ENCODE measurements at regions not wholly inside any gene's neighbourhood (a gene's known extent, or its start where the extent isn't known, plus 50 kb on each side); places are given as distances from the start of the nearest gene placed in this dataset.

DNA sequence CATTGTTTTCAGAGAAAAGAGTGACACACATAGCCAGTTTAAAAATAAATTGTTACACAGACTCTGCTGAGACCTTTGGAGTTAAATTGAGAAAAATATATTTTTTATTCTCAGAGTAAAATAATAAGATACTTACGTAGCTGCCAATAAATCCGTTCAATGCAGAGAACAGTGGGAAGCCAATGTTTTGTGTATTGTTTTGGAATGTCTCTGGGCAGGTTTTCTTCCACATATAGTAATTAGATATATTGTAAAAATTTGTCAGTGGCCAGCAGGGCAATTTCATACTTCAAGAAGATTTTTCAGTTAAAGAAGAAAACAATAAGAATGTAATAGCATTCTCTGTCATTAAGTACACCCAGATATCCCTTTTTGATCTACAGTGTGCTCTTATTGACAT, 999.5 kb upstream of the INTU start:
- ATAC-seq: no peak
- no TSS peak for BruUV-seq (replicated peaks)
- in situ Hi-C loops (cut with HindIII; ENCODE audit: extremely low pct_ligation_motif_present, low pct_unique_long_range_greater_than_20kb) (no loop called here), intact Hi-C loops (cut with micrococcal nuclease; ENCODE audit: unreplicated experiment) (no loop called here)
- no peak for TF ChIP-seq POLR2AphosphoS2 (IDR thresholded peaks at IDR 0.05; ENCODE audit: low read depth, low read length)
- no peak for TF ChIP-seq ZNF382 (CRISPR knock-in tag; IDR thresholded peaks at IDR 0.05; ENCODE audit: borderline replicate concordance)
- no peak for TF ChIP-seq ZNF44 (CRISPR knock-in tag; IDR thresholded peaks at IDR 0.05)
- no peak for TF ChIP-seq CHD4 (IDR thresholded peaks at IDR 0.05; ENCODE audit: borderline replicate concordance, low read length)
- TF ChIP-seq ATAD3A (CRISPR knock-in tag; IDR thresholded peaks at IDR 0.05): no peak
- TF ChIP-seq, protein P1, sequence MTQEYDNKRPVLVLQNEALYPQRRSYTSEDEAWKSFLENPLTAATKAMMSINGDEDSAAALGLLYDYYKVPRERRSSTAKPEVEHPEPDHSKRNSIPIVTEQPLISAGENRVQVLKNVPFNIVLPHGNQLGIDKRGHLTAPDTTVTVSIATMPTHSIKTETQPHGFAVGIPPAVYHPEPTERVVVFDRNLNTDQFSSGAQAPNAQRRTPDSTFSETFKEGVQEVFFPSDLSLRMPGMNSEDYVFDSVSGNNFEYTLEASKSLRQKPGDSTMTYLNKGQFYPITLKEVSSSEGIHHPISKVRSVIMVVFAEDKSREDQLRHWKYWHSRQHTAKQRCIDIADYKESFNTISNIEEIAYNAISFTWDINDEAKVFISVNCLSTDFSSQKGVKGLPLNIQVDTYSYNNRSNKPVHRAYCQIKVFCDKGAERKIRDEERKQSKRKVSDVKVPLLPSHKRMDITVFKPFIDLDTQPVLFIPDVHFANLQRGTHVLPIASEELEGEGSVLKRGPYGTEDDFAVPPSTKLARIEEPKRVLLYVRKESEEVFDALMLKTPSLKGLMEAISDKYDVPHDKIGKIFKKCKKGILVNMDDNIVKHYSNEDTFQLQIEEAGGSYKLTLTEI (CRISPR knock-in tag; conservative IDR thresholded peaks at IDR 0.05): no peak
- no peak for TF ChIP-seq CBFB (CRISPR knock-in tag; IDR thresholded peaks at IDR 0.05)
- TF ChIP-seq HNF4A (CRISPR knock-in tag; IDR thresholded peaks at IDR 0.05): no peak
- TF ChIP-seq ESRRA (CRISPR knock-in tag; IDR thresholded peaks at IDR 0.05; ENCODE audit: low read depth): no peak
- no peak for TF ChIP-seq HDAC1 (CRISPR knock-in tag; IDR thresholded peaks at IDR 0.05)
- no peak for TF ChIP-seq MTA1 (CRISPR knock-in tag; IDR thresholded peaks at IDR 0.05; ENCODE audit: borderline replicate concordance)
- no peak for TF ChIP-seq GLI4 (CRISPR knock-in tag; IDR thresholded peaks at IDR 0.05; ENCODE audit: borderline replicate concordance)
- no peak for TF ChIP-seq ZNF225 (CRISPR knock-in tag; IDR thresholded peaks at IDR 0.05)
- no peak for TF ChIP-seq ZIK1 (CRISPR knock-in tag; IDR thresholded peaks at IDR 0.05; ENCODE audit: borderline replicate concordance, low read depth)
- TF ChIP-seq SP4 (CRISPR knock-in tag; IDR thresholded peaks at IDR 0.05): no peak
- no peak for TF ChIP-seq FOXO1 (CRISPR knock-in tag; IDR thresholded peaks at IDR 0.05)
- TF ChIP-seq ZNF20 (CRISPR knock-in tag; IDR thresholded peaks at IDR 0.05): no peak
- TF ChIP-seq NBN (conservative IDR thresholded peaks at IDR 0.05): no peak
- no peak for TF ChIP-seq ZC3H4 (CRISPR knock-in tag; IDR thresholded peaks at IDR 0.05; ENCODE audit: borderline replicate concordance)
- no peak for TF ChIP-seq HMG20A (CRISPR knock-in tag; IDR thresholded peaks at IDR 0.05; ENCODE audit: borderline replicate concordance)
- ChIA-PET CTCF (ENCODE audit: low intra/inter-chr PET ratio, low total read pairs) (no interaction called here), POLR2A (no interaction called here)
- Histone ChIP-seq H3K4me3 (replicated peaks in 1 of 3; ENCODE audit: insufficient read depth in 1 of 3, low read depth in 2 of 3, low read length in 3 of 3) (no peak overlapping the region), H3K27ac (ENCODE audit: extremely low read length, insufficient read depth, low read length) (no peak overlapping the region), H3K4me1 (ENCODE audit: insufficient read depth, low read length) (no peaks in the 10 kb centered on the region), H3K79me2 (ENCODE audit: insufficient read depth, low read length) (no peaks in the 10 kb centered on the region), H3K4me2 (ENCODE audit: low read depth, low read length) (no peak overlapping the region), H3K9me3 (ENCODE audit: low read length) (no peaks in the 10 kb centered on the region), H3K9ac (ENCODE audit: insufficient read depth, low read depth, low read length) (no peak overlapping the region), H3K27me3 (ENCODE audit: control insufficient read depth in 1 of 2, insufficient read depth in 2 of 2, low read length in 2 of 2) (no peaks in the 10 kb centered on the region), H2AFZ (ENCODE audit: low read length) (no peak overlapping the region), H4K20me1 (ENCODE audit: insufficient read depth, low read length) (no peaks in the 10 kb centered on the region), H3K36me3 (replicated peaks in 1 of 2; ENCODE audit: control insufficient read depth in 1 of 2, insufficient read depth in 2 of 2, low read length in 2 of 2) (no peaks in the 10 kb centered on the region)
- FAIRE-seq: no peak
- 3% methylated on average over 2 of the region's 2 CpGs for WGBS (ENCODE audit: low lambda C conversion rate)
- no peak for DNase-seq (ENCODE audit: low spot score)
